SK-N-DZ (cell line): ENCODE measurements at regions not wholly inside any gene's neighbourhood (a gene's known extent, or its start where the extent isn't known, plus 50 kb on each side); places are given as distances from the start of the nearest gene placed in this dataset.
A peak's percentile ranks its signal among the peaks of the same experiment; 100 is the strongest.
"Not testable (repeated sequence)": the region's sequence is repeated elsewhere in the genome, so short reads cannot be mapped to it uniquely, and the experiment has no call there.

Source experiments
- DNase-seq: peaks from one replicate; pipeline ENCODE4 v3.0.0-alpha.2; 2015; ENCODE audit warnings: low spot score

- DNase-seq, result no peak
These were observed 253.6 kb upstream of the LRRC4C start for GRCh38 chr11:41713030-41713429.

DNA sequence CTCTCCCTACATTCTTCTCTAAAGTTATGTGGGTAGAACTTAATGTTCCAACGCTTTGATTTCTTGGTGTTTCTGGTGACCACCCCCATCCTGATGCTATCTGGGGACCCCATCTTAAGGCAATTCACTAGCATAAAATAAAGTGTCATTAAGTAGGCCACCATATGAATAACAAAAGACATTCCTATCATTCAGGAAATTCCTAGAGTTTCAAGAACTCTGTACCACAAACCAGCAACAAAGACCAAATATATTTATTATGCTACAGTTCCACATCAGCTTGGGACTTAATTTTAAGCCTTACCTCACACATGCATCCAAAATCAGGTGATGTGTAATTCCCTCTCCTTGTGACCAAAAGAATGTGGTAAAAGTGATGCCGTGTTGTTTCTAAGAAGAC, 254.6 kb upstream of the LRRC4C start:
- DNase-seq, result no peak

- DNase-seq, result peak; percentile 43
These were observed 257.4 kb upstream of the LRRC4C start for GRCh38 chr11:41716862-41717261.

DNA sequence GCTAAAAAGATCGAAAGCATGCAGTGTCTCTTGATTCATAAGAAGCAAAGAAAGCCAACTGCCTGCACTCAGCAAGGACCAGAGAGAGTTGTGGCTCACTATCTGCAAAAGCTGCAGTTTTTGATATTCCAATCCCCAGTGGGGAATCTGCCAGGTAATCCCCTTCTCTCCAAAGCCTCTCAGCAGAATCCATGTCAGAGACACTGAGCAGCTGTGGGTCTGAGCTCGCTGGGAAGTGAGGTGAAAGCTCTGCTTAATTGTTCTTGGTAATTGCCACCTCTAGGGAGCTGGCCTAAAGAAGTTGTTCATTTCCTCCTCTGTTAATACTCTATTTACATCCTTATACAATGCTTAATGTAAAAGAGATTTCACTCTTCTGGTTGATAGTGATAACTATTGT, 261.3 kb upstream of the LRRC4C start:
- no peak for DNase-seq

DNA sequence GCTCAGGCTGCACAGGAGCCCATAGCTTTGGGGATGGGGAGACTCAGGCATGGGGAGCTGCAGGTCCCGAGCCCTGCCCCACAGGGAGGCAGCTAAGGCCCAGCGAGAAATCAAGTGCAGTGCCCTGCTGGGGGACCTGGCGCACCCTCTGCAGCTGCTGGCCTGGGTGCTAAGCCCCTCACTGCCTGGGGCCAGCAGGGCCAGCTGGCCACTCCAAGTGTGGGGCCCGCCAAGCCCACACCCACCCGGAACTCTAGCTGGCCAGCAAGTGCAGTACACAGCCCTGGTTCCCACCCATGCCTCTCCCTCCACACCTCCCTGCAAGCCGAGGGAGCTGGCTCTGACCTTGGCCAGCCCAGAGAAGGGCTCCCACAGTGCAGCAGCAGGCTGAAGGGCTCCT, 268.7 kb upstream of the LRRC4C start:
- not testable (repeated sequence) for DNase-seq

DNA sequence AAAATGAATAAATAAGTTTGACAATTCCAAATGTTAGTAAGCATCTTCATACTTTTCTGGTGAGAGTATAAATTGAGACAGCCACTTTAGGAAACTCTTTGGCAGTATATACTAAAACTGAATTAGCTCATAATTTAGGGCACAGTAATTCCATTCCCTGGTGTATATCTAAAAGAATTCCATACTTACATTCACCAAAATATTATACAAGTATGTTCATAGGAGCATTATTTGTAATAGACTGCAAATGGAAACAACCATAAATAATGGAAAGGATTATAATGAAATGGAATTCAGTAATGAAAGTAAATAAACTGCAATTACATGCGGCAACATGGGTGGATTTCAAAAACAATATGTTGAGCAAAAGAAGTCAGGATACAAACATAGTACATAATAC, 315.8 kb upstream of the LRRC4C start:
- DNase-seq, result no peak

DNA sequence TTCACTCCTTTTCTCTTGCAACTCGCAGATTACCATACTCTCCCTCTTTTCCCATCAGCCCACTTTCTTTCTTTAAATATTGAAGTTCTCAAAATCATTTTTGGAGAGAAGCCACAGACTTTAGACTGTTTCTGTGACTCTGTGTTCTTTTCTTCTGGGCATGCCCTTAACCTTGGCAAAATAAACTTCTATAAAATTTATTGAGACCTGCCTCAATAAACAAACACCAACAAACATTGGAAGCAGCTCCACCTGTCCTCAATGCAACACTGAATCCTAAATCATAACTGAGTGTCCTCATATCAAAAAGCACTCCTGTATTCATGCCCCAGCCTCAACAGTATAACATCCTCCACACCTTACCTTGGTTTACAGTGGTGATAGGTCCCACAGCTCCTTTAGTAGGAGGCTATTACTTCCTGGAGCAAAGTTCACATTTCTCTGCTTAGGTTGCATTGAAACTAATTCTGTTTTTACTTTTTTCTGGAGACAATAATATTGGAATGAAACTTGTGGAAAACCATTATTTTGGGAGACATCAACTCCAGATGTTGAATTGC, 320.0 kb upstream of the LRRC4C start:
- DNase-seq, result no peak

- no peak for DNase-seq
These were observed 322.0 kb upstream of the LRRC4C start for GRCh38 chr11:41781441-41781840.

DNA sequence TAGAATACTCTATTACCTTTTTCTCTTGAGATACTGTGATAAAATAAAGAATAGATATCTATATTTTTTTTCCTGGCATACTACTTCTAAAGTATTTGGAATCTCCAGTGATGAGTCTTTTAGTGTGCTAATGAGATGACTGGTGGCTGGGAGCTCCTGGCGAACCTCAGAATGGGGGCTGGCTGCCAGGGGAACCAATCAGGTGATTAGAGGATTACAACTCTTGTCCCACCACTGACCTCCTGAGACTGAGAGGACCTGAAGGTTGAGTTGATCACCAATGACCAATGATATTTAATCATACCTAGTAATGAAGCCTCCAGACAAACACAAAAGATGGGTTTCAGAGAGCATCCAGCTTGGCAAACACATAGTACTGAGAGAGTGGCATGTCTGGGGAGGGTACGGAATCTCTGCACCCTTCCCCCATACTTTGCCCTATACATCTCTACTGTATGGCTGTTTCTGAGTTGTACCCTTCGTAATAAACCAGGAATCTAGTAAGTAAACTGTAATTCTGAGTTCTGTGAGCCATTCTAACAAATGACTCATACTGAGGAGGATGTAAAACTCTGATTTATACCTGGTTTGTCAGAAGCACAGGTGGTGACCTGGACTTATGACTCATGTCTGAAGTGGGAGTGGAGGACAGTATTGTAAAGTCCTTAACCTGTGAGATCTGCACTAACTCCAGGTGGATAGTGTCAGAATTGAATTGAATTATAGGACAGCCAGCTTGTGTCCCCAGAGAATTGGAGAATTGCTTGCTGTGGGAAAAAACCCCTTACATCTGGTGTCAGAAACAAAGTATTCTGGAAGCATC, 325.3 kb upstream of the LRRC4C start:
- DNase-seq, result peak; percentile 72

DNA sequence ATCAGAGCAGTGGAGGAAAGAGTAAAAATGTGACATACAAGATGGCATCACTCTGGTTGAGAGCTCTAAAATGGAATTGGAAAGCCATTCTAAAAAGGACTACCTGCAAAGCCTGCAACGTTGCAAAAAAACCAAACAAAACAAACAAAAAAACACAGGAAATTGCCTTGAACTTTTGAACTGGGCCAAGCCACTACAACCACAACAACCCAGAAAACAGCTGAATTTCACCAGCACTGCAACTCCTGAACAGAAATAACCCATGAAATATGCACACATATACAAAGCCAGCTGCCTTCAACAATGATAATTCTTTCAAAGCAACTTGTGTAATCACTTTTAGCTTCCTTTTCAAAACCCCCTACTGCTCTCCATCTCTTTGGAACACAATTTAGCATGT, 326.6 kb upstream of the LRRC4C start:
- no peak for DNase-seq

DNA sequence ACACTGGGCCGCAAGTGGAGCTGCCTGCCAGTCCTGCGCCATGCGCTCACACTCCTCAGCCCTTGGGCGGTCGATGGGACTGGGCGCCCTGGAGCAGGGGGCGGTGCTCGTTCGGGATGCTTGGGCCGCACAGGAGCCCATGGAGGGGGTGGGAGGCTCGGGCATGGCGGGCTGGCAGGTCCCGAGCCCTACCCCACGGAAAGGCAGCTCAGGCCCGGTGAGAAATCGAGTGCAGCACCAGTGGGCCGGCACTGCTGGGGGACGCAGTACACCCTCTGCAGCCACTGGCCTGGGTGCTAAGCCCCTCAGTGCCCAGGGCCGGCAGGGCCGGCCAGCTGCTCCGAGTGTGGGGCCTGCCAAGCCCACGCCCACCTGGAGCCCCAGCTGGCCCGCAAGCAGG, 328.7 kb upstream of the LRRC4C start:
- DNase-seq, result no peak

DNA sequence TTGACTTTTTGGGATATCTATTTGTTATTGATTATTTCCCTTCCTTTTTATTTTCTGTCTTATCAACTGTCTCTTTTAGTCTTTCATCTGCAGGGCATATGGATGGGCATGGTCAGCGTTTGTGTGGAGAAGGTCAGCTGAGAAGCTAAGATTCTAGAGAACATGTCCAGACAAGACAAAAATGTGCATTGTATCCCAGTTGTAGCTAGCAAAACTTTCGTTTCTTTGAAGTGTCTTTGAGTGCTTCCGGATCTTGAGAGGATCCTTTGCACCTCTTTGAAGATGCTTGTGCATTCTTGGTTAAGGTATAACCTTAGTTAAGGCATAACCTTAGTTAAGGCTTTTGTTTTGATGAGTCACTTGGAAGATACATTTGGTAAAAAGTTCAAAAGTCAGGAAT, 329.9 kb upstream of the LRRC4C start:
- no peak for DNase-seq

DNA sequence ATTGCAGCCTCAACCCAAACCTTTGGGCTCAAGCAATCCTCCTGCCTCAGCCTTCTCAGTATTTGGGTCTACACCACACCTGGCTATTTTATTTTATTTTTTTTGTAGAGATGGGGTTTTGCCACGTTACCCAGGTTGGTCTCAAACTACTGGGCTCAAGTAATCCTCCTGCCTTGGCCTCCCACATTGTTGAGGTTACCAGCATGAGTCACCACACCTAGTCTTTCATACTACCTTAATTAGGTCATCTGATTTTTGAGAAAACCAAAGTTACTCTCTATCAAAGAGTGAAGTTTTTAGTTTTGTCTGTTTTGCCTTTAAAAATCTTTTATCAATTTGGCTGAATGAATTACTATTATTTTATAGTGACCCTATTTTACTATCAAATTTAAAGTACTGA, 335.6 kb upstream of the LRRC4C start:
- no peak for DNase-seq

GRCh38 chr11:41799754-41800153, 340.3 kb upstream of the LRRC4C start:
- no peak for DNase-seq

GRCh38 chr11:41803895-41804294, 344.4 kb upstream of the LRRC4C start:
- no peak for DNase-seq

DNA sequence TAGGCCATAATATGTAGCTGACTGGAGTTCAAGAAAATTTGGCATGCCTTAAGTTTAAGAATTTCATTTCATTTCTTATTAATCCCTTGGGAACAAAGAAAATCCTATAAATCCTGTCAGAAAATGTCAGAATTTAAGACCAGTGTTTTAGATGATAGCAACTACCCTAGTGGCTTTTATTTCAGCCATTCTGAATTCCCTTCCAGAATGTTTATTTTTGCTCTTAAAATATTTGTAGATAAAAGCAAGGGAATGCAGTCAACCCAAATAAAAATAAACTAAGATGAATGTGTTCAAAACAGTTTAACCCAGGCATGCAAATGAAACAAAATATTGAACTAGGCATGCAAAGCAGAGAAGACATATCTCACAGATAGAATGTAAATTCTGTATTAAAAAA, 356.9 kb upstream of the LRRC4C start:
- DNase-seq, result no peak

DNA sequence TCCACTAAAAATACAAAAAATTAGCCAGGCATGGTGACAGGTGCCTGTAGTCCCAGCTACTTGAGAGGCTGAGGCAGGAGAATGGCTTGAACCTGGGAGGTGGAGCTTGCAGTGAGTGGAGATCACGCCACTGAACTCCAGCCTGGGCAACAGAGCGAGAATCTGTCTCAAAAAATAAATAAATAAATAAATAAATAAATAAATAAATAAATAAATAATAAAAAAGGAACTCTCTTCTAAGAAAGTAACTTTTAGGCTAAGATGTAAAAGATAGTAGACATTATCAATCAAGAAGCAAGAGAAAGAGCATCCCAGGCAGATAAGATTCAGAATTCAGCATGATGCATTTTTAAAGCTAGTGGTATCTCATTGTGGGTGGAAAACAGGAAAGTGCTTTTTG, 364.8 kb upstream of the LRRC4C start:
- not testable (repeated sequence) for DNase-seq

- no peak for DNase-seq
These were observed 366.6 kb upstream of the LRRC4C start for GRCh38 chr11:41826085-41826484.

DNA sequence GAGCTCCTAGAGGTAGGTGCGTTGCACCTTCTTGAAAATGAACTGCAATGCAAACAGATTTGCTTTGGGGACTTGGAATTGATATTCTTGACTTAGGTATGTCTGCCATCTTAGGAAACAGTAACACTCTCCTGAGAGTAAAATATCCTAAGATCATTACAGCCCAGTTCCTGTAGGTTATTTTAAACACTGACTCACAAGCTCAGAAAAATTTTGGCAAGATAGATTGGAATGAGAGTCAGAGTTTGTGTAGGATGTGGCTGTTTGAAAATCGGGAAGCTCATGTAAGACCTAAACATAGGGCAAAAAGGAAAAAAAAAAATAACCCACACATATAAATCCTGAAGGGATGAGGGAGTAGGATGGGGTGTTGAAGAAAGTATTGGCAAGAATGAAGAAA, 377.0 kb upstream of the LRRC4C start:
- no peak for DNase-seq

DNA sequence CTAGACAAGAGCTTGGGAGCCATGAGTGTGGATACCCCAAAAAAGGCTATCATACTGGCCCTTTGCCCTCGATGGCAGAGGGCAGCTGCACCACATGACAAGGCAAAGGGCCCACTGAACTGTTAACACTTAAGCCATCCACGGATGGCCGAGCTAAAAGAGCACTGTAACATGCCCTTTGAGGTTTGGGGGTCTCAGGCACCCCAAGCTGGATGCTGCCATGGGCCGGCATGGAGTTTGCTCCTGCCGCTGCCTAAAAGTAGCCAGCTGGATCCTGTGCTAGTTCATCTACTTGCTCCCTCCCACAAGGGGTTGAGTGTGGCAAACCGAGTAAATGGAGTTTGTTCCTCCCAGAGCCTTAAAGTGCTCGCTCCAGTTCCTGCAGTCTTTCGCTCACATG, 383.2 kb upstream of the LRRC4C start:
- no peak for DNase-seq

- DNase-seq, result no peak
These were observed 385.6 kb upstream of the LRRC4C start for GRCh38 chr11:41845066-41845465.

DNA sequence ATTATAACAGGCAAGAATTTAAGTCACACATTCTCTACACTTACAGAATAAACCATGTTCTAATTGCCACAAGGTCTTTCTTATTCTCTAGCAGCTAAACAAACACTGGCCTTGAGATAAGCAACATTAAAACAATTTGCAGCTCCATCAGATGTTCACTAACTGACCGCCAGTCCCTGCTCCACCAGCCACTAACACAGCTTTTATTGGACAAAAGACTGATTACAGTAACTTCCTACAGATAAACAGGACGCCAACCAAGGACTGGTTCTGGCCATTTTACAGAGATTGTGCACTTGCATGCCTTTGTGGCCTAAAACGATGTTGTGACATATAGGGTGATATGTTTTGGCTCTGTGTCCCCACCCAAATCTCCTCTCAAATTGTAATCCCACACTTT, 388.9 kb upstream of the LRRC4C start:
- peak; percentile 30 for DNase-seq

DNA sequence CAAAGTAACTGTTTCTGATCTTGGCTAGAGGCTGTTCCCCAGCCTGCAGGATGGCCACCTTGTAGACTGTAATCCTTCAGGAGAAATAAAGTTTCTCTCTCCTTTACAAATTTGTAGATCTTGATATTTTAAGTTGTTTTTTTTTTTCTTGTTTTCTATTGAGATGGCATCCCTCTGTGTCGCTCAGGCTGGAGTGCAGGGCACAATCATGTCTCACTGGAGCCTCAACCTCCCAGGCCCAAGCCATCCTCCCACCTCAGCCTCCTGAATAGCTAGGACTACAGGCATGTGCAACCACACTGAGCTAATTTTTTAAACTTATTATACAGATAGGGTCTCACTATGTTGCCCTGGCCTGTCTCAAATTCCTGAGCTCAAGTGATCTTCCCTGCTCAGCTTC, 389.8 kb upstream of the LRRC4C start:
- DNase-seq, result no peak

DNA sequence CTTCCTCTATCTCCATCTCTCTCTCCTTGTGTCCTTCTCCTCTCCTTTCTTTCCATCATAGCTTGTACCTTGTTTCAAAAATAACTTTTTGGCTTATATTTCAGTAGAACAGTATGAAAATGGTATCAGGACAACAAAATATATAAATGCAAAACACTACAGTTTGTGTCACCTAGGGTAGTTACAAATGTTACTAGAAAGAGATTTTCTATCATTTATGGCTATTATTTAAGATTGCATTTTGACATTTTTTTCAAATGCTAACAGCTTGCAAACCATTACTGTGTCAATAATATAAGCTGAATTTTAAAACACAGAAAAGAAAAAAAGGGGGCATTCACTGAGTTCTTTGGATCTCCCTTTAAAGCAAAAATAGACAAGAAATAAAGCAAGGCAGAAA, 392.3 kb upstream of the LRRC4C start:
- DNase-seq, result no peak
